GM12874 (cell line): ENCODE measurements at regions not wholly inside any gene's neighbourhood (a gene's known extent, or its start where the extent isn't known, plus 50 kb on each side); places are given as distances from the start of the nearest gene placed in this dataset.

ENCODE experiments used
- TF ChIP-seq, protein P1 (sequence below): IDR thresholded peaks from 2 replicates; pipeline ENCODE4 v1.5.1; 2011; ENCODE audit warnings: low read depth, mild to moderate bottlenecking, control low read depth, low read length, moderate library complexity; ENCODE audit not compliant: insufficient read depth

GRCh38 chr6:94367316-94367715 lies 948.0 kb upstream of the EPHA7 start:
- TF ChIP-seq, protein P1, sequence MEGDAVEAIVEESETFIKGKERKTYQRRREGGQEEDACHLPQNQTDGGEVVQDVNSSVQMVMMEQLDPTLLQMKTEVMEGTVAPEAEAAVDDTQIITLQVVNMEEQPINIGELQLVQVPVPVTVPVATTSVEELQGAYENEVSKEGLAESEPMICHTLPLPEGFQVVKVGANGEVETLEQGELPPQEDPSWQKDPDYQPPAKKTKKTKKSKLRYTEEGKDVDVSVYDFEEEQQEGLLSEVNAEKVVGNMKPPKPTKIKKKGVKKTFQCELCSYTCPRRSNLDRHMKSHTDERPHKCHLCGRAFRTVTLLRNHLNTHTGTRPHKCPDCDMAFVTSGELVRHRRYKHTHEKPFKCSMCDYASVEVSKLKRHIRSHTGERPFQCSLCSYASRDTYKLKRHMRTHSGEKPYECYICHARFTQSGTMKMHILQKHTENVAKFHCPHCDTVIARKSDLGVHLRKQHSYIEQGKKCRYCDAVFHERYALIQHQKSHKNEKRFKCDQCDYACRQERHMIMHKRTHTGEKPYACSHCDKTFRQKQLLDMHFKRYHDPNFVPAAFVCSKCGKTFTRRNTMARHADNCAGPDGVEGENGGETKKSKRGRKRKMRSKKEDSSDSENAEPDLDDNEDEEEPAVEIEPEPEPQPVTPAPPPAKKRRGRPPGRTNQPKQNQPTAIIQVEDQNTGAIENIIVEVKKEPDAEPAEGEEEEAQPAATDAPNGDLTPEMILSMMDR = no peak

GRCh38 chr6:94362061-94362864 lies 942.9 kb upstream of the EPHA7 start:
- TF ChIP-seq, protein P1 = no peak

GRCh38 chr6:94361304-94362060 lies 942.1 kb upstream of the EPHA7 start:
- TF ChIP-seq, protein P1 = no peak

DNA sequence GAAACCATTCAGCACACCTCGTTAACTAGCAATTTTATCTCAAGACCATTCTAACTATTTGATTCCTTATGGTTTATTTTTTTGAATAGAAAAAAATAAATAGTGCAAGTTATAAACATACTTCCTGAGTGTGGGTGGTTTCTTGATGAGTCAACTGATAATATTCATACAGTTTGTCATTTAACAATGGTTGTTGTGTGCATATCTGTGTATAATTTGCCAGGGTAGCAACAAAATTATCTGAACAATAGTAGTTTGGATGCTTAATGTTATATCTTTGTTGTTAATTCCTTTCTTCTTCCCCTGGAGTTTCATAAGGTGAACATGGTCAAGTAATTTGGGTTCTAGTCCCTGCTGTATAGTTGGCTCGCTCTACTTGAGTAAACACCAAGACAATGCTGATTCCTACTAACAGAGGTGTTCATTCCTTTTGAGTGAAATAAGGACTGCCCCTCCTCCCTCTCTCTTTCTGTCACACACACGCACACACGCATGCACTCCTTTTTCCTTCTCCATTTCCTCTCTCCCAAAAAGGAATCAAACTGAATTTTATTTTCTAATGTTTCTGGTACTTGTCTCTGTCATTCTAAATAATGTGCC lies 938.1 kb upstream of the EPHA7 start:
- TF ChIP-seq, protein P1 = no peak

DNA sequence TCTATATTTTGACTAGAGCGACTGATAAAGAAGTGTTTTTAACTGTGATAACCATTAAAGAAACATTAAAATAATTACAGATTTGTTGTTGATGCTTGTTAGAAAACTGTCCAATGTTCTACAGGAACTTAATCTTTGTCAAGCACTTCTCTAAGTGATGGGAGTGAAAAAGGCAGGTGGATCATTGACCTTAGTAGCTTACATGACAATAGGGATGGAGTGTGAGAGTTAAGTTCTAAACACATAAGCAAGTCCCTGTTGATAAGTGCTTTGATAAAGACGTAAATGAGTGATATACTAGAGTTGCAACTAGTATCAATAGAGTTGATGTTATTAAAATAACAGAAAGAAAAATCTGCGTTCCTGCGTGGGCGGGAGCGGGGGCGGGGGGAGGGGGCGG lies 931.5 kb upstream of the EPHA7 start:
- TF ChIP-seq, protein P1 = no peak

GRCh38 chr6:94349227-94349626 lies 929.9 kb upstream of the EPHA7 start:
- TF ChIP-seq, protein P1 = no peak

- TF ChIP-seq, protein P1 = no peak
These were observed 925.5 kb upstream of the EPHA7 start for GRCh38 chr6:94344866-94345265.
